Activated T-cell treated with anti-CD3 and anti-CD28 coated beads, Interleukin-2, amount 50 U/mL, for 72 hours (primary cell): ENCODE measurements at regions not wholly inside any gene's neighbourhood (a gene's known extent, or its start where the extent isn't known, plus 50 kb on each side); places are given as distances from the start of the nearest gene placed in this dataset.

Experiments used
- ATAC-seq, 2 donors: fragments of 150-1000 bp; cut with Tn5 transposase; replicated peaks in 1 of 2; 2 replicates each; pipeline ENCODE4 v1.10.0; 2021; ENCODE audit warnings: moderate library complexity in 2 of 2, mild to moderate bottlenecking in 1 of 2
- DNase-seq, 2 donors: peaks; one replicate each; pipeline ENCODE4 v3.0.0; 2021 to 2022; ENCODE audit warnings: mixed read lengths in 1 of 2
- H3K27ac Mint-ChIP-seq: one replicate; pipeline ENCODE4 v1.8.0; 2022; ENCODE audit warnings: mild to moderate bottlenecking, moderate library complexity, mixed read lengths
- H3K27me3 Mint-ChIP-seq: one replicate; pipeline ENCODE4 v1.8.0; 2022; ENCODE audit warnings: low read depth, mixed read lengths
- H3K36me3 Mint-ChIP-seq, 2 donors: one replicate each; pipeline ENCODE4 v1.8.0; 2022; ENCODE audit warnings: mixed read lengths in 2 of 2, mild to moderate bottlenecking in 1 of 2; ENCODE audit not compliant: insufficient read depth in 2 of 2
- H3K4me1 Mint-ChIP-seq: one replicate; pipeline ENCODE4 v1.8.0; 2022; ENCODE audit warnings: low read depth, mixed read lengths
- H3K4me3 Mint-ChIP-seq, 2 donors: one replicate each; pipeline ENCODE4 v1.8.0; 2022; ENCODE audit warnings: mild to moderate bottlenecking in 2 of 2, mixed read lengths in 2 of 2, moderate library complexity in 2 of 2
- H3K9me3 Mint-ChIP-seq, 2 donors: one replicate each; pipeline ENCODE4 v1.8.0; 2022; ENCODE audit warnings: mixed read lengths in 2 of 2

DNA sequence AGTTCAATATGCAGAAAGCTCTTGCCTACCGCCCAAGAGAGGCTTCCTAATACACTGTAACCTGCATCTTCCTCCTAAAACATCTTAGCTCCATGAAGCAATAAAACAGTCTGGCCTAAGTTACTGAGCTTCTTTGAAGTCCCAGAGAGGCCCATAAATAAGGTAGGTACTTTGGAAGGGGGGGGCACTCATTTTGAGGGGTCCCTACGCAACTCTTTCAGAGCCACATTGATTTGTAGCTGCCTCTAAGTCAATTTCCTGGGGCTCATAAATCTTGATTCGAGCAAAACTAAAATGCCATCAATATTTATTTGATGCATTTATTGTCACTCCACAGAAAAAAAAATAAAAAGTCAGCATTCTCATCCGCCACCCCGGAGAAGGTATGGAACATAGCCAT lies 60.4 kb upstream of the SIX2 start:
- H3K36me3 Mint-ChIP-seq = peaks cover 0 to 2% of the 10 kb centered on the region in 2 donors
- no peak overlapping the region for H3K27ac Mint-ChIP-seq
- H3K27me3 Mint-ChIP-seq = peaks cover 16% of the 10 kb centered on the region
- H3K9me3 Mint-ChIP-seq = peaks cover 0 to 1% of the 10 kb centered on the region in 2 donors
- DNase-seq (no peak), ATAC-seq (no peak)
- no peak overlapping the region for H3K4me3 Mint-ChIP-seq
- no peaks in the 10 kb centered on the region for H3K4me1 Mint-ChIP-seq

DNA sequence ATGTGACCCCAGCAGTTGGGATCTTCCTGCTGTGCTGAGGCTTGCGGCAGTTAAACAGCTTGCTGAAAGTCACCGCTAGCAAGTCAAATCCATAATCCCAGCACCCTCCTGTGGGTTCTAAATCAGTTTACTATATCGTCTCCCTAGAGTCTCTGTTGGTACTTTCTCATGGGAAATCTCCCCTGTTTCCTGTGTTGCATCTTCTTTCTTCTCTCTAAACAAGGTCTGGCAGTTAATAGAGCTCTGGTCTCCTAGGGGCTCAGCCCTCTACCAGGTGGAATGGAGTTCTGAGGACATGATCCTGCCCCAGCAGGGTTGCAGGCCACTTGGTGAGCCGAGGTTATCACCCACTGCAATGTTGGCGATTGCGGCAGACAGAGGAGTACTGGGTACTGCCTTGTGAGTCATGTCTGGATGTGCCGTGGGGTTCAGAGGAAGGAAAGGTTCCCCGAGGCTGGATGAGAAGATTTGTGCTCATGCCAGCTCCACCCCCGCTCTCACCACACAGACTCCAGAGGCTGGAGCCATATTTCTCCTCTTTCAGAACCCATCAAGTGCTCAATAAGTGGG lies 59.4 kb upstream of the SIX2 start:
- peaks cover 0 to 1% of the 10 kb centered on the region in 2 donors for H3K9me3 Mint-ChIP-seq
- no peak for DNase-seq
- peaks cover 16% of the 10 kb centered on the region for H3K27me3 Mint-ChIP-seq
- ATAC-seq = no peak
- no peak overlapping the region for H3K27ac Mint-ChIP-seq
- H3K36me3 Mint-ChIP-seq = peaks cover 0 to 2% of the 10 kb centered on the region in 2 donors
- no peaks in the 10 kb centered on the region for H3K4me1 Mint-ChIP-seq
- H3K4me3 Mint-ChIP-seq = no peak overlapping the region

DNA sequence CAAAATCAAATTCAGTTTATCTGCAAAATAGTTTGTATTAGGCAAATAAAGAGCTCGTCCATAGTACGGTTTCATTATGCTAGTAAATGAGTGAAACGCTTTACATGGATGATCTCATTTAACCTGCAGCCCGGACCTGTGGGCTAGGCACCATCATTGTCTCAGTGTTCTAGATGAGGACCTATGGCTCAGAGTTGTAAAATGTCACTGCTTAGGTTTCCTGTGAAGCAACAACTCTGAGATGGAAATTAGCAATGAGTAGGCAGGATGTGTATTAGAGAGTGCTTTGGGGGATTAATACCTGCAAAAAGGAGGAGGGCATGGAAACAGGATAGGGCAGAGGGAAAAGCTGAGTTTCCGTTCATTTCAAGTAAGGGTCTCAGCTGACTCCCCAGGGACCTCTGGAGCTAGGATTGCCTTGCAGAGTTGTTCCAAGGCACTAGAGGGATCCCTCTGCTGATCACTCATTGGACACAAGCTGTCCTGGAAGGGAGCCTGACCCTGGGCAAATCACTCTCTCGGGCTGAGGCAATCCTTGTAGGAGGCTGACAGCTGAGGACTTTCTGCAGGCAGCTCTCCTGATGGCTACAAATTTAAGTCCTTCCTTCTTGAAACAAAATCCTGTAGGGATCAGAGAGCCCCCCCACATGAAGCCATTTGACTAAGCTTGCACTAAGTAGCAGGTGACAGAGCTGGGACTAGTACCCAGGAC lies 58.8 kb upstream of the SIX2 start:
- H3K27ac Mint-ChIP-seq = no peak overlapping the region
- no peaks in the 10 kb centered on the region for H3K4me1 Mint-ChIP-seq
- ATAC-seq (no peak), DNase-seq (no peak)
- H3K9me3 Mint-ChIP-seq = peaks cover 0 to 1% of the 10 kb centered on the region in 2 donors
- H3K36me3 Mint-ChIP-seq = peaks cover 0 to 2% of the 10 kb centered on the region in 2 donors
- H3K4me3 Mint-ChIP-seq = no peak overlapping the region
- H3K27me3 Mint-ChIP-seq = peaks cover 16% of the 10 kb centered on the region
